Erythroblast (primary cell): ENCODE measurements at regions not wholly inside any gene's neighbourhood (a gene's known extent, or its start where the extent isn't known, plus 50 kb on each side); places are given as distances from the start of the nearest gene placed in this dataset.
A peak's percentile ranks its signal among the peaks of the same experiment; 100 is the strongest.
"Not testable (repeated sequence)": the region's sequence is repeated elsewhere in the genome, so short reads cannot be mapped to it uniquely, and the experiment has no call there.

Source experiments
- DNase-seq, 2 experiments: peaks; one replicate each; lab custom pipeline; 2025; lab: John Stamatoyannopoulos, UW
- GATA1 ChIP-seq: IDR thresholded peaks from 2 replicates; pipeline ENCODE4 v1.6.1; 2011; ENCODE audit warnings: low read depth, mild to moderate bottlenecking, control low read depth, low read length, moderate library complexity
- POLR2A ChIP-seq: IDR thresholded peaks from 2 replicates; pipeline ENCODE4 v1.6.1; 2011; ENCODE audit warnings: mild to moderate bottlenecking, low read length

DNA sequence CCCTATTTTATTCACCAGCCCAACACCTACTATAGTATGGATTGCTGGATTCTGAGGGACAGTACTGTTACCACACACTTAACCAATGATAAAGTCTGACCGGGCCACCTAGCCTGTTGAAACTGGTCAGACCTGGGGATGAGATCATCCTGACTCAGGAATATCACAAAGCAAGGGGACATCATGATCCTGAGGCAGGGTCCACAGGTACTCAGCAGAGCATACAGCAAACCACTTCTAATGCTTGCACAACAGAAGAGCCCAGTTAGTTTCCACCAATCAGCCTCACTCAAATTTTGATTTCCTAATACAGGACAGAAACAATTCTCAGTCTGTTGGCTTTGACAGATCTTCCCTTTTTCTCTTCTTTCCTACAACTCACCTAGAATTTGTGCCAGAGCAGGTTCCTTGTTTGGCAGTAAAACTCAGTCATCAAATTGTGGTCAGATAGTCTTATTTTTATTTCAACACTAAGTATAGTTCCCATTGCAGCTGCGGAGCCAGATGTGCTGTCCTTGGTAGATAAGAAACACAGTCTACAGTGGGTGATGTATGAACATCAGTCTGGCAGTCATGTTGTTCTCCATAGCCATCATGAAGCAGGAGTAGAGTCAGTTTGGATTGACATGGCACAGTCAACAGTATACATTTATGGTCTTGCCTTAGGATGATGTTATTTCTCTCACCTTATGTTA, 90.1 kb upstream of the PRR23C start:
- DNase-seq, result peak; percentile 13 to 23
- TF ChIP-seq GATA1, result no peak
- TF ChIP-seq POLR2A, result no peak

DNA sequence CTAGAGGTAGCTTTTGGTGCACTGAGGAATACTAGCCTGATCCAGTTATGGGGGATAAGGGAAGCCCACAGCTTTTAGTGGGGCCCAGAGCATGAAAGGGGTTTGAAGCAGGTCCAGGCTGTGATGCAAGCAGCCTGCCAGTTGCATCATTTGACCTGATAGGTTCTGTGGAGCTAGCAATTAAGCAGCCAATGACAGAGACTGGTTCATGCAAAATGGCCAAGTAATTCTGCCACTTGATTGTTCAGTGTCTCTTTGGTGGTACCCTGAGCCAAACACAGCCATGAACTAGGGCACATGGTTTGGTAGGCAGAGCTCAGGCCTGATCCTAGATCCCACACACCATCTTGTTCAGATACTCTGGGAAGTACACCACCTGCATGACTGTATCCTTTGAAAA, 91.0 kb upstream of the PRR23C start:
- peak in 1 of 2 experiments; percentile 24 for DNase-seq
- TF ChIP-seq GATA1 (no peak), POLR2A (no peak)

DNA sequence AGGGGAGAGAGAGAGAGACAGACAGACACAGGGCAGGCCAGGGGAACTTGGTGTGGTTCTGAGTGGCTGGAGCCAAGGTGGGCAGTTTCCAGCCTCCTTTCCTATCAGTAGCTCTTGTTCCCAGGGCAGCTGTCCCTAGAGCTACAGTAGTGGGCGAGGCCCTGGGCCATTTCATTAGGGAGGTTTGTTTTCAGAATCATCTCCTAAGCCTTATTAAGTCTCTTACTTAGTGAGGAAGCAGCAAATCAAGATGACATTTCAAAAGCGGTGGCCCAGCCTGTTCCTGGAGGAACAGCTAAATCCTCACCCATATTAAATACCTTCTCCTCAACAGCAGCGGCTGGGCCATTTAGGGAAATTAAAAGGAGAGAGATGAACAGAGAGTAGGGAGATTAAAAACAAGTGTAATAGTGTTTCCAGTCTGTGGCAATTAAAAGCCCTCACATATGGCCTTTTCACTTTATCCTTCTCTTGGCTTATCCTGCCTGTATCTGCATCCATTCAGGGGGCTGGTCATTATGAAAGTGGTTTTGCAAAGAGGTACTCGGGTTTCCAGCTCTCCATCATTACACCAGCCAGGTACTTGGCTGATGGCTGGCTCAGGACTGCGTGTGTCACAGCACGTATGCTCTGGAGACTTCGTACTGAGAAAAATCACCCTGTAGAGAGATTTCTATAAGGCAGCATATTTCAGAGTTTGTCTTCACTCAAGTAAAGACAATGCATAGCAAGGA, 91.9 kb upstream of the PRR23C start:
- DNase-seq, result no peak
- no peak for TF ChIP-seq POLR2A
- TF ChIP-seq GATA1, result no peak

- TF ChIP-seq GATA1, result no peak
- TF ChIP-seq POLR2A, result no peak
- DNase-seq, result no peak
Observed at GRCh38 chr3:139140553-139140952, 95.9 kb upstream of the PRR23C start.

- DNase-seq, result not testable (repeated sequence)
Observed at GRCh38 chr3:139145980-139146379, 101.3 kb upstream of the PRR23C start.

DNA sequence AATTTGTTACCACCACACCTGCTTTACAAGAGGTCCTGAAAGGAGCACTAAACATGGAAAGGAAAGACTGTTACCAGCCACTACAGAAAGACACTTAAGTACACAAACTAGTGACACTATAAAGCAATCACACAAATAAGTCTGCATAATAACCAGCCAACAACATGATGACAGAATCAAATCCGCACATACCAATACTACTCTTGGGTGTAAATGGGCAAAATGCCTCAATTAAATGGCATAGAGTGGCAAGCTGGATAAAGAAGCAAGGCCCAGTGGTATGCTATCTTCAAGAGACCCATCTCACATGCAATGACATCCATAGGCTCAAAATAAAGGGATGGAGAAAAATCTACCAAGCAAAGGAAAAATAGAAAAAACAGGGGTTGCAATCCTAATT, 106.8 kb upstream of the PRR23C start:
- TF ChIP-seq GATA1, result no peak
- no peak for TF ChIP-seq POLR2A

GRCh38 chr3:139153434-139153833, 108.7 kb upstream of the PRR23C start:
- not testable (repeated sequence) for DNase-seq

More for the DNA sequence above, 106.8 kb upstream of the PRR23C start:
- DNase-seq, result no peak

DNA sequence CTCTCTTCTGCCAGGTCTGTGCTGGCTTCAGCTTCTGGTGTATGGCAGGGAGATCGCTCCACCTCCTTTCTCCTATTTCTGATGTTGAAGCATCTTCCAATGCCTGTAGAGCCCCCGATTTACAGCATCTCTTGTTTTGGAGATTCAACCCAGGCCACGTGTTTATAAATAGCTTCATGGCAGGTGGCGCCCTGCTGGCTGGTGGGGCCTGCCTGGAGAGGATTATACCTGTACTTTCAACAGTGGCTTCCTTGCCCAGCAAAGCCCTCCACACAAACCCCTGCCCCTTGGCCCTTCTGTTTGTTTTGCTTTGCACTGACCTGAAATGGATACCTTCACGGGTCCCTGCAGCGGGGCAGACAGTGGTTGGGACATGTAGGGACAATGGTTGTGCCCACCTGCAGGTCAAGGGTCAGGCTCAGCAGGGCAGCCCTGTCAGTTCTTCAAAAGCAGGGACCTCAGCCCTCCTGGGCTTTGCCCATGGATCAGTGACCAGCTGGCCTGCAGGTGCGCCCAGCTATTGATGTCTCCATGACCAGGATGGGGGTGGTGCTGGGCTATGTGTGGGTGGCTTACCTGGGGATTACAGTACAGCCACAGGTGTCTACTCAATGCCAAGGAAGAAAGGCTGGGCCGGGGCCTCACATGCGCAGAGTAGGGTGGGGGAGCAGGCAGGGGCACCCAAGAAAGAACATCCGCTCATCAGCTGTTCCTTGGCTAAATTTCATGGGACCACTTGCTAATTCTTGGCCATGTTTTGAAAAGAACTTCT, 112.7 kb upstream of the PRR23C start:
- TF ChIP-seq GATA1, result no peak
- TF ChIP-seq POLR2A, result no peak
- DNase-seq, result no peak

GRCh38 chr3:139159356-139159755, 114.7 kb upstream of the PRR23C start:
- DNase-seq, result no peak
- no peak for TF ChIP-seq GATA1
- TF ChIP-seq POLR2A, result no peak

GRCh38 chr3:139173372-139174108, 128.8 kb upstream of the PRR23C start:
- no peak for DNase-seq
- no peak for TF ChIP-seq POLR2A
- TF ChIP-seq GATA1, result no peak

GRCh38 chr3:139180489-139180888, 135.8 kb upstream of the PRR23C start:
- no peak for TF ChIP-seq GATA1
- no peak for TF ChIP-seq POLR2A
- no peak for DNase-seq

GRCh38 chr3:139182143-139182542, 137.5 kb upstream of the PRR23C start:
- TF ChIP-seq GATA1 (no peak), POLR2A (no peak)
- no peak for DNase-seq

DNA sequence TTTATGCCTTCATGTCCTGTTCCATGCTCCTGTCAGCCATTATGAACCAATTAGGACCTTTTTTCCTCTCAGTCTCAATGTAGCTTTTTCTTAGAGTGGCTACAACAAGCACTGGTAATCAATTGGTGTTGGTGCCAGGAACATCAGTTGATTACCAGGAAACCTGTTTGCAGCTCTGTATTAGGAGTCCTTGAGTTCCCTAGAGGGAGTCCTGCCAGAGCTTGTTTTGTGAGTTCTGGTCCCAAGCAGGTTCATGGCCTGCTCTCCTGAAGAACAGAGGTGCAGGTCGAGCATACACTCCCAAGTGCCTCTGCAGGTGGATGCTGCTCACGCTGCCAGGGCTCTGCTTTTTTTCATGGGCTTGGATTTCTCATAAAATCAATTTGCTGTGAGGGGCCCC, 137.9 kb upstream of the PRR23C start:
- TF ChIP-seq GATA1 (no peak), POLR2A (no peak)

DNA sequence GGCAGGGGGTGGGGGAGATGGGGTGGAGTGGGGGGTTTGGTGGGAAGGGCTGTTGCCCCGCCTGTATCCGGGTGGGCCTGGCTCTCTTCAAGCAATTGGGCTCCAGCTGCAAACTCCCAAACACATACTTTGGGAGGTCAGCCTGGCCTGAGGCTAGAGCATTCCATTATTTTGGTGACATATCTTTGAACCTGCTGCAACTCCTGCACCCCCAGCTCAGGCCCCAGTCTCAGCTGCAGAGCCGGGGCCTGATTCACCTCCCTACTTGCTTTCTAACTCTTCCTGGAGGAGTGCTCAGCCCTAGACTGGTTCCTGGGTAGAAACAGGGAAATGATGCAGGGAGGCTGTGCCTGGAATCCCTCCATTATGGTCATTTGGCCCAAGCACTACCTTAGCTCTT, 140.8 kb upstream of the PRR23C start:
- TF ChIP-seq GATA1 (no peak), POLR2A (no peak)
- no peak for DNase-seq

More for the DNA sequence above, 137.9 kb upstream of the PRR23C start:
- no peak for DNase-seq
